ENCODE measurements at regions not wholly inside any gene's neighbourhood (a gene's known extent, or its start where the extent isn't known, plus 50 kb on each side); places are given as distances from the start of the nearest gene placed in this dataset.

DNA sequence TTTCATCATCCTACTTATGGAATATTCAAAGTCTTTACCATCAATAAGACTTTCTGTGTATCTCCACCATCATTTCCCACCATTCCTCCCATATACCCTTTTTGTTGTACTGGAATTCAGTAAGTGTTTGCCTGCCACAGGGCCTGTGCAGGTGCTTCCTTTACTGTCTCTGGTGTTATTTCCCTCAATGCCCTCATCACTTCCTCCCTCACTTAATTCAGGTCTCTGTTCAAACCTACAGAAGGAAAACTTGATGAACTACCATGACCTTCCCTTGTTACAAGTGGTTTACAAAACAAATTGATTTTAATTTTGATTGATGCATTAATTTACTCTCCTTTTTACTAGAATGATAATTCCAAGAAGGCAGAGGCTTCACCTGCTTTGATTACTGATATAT lies 159.5 kb upstream of the FAT4 start:
- no TSS peak for BruUV-seq (replicated peaks)
- FAIRE-seq (no peak), ATAC-seq (no peak), DNase-seq (ENCODE audit: extremely low read depth in 1 of 4, low spot score in 3 of 4) (no peak)
- Histone ChIP-seq H3K9me3 (replicated peaks; ENCODE audit: control insufficient read depth, insufficient read depth, low read depth, low read length) (no peaks in the 10 kb centered on the region), H3K36me3 (ENCODE audit: control insufficient read depth, insufficient read depth, low read length) (no peaks in the 10 kb centered on the region), H3K9ac (ENCODE audit: insufficient read depth in 1 of 2, low read depth in 2 of 2, low read length in 2 of 2) (no peak overlapping the region), H2AFZ (ENCODE audit: low read depth, low read length) (no peak overlapping the region), H4K20me1 (replicated peaks; ENCODE audit: control insufficient read depth, insufficient read depth, low read length) (no peaks in the 10 kb centered on the region), H3K9me1 (ENCODE audit: control insufficient read depth, insufficient read depth, low read length) (no peaks in the 10 kb centered on the region), H3K4me2 (ENCODE audit: insufficient read depth, low read length) (no peak overlapping the region), H3K79me2 (ENCODE audit: control insufficient read depth, insufficient read depth, low read length) (no peaks in the 10 kb centered on the region), H3K27ac (ENCODE audit: extremely low read depth, low read depth, low read length) (no peak overlapping the region), H3K4me3 (no peak overlapping the region), H3K4me1 (replicated peaks in 1 of 2; ENCODE audit: control insufficient read depth in 2 of 2, insufficient read depth in 2 of 2, low read length in 2 of 2) (no peaks in the 10 kb centered on the region), H3K27me3 (ENCODE audit: control insufficient read depth in 2 of 2, insufficient read depth in 2 of 2, low read length in 2 of 2) (no peaks in the 10 kb centered on the region)
- in situ Hi-C loops (cut with MboI) (no loop called here), intact Hi-C loops (cut with micrococcal nuclease) (no loop called here)
- CTCF ChIA-PET (ENCODE audit: low intra/inter-chr PET ratio), result no interaction called here
- no peak for TF ChIP-seq MED1 (CRISPR knock-in tag; IDR thresholded peaks at IDR 0.05; ENCODE audit: borderline replicate concordance)
- no peak for TF ChIP-seq RAD51 (IDR thresholded peaks at IDR 0.05; ENCODE audit: borderline replicate concordance, low read depth)
- TF ChIP-seq, protein P1, sequence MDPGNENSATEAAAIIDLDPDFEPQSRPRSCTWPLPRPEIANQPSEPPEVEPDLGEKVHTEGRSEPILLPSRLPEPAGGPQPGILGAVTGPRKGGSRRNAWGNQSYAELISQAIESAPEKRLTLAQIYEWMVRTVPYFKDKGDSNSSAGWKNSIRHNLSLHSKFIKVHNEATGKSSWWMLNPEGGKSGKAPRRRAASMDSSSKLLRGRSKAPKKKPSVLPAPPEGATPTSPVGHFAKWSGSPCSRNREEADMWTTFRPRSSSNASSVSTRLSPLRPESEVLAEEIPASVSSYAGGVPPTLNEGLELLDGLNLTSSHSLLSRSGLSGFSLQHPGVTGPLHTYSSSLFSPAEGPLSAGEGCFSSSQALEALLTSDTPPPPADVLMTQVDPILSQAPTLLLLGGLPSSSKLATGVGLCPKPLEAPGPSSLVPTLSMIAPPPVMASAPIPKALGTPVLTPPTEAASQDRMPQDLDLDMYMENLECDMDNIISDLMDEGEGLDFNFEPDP (CRISPR knock-in tag; IDR thresholded peaks at IDR 0.05), result no peak
- no peak for TF ChIP-seq SRF (CRISPR knock-in tag; IDR thresholded peaks at IDR 0.05)
- TF ChIP-seq ZFP30 (CRISPR knock-in tag; IDR thresholded peaks at IDR 0.05; ENCODE audit: borderline replicate concordance), result no peak
- no peak for TF ChIP-seq CBX2 (IDR thresholded peaks at IDR 0.05; ENCODE audit: insufficient read depth, low read length, poor library complexity, severe bottlenecking)
- TF ChIP-seq RB1 (IDR thresholded peaks at IDR 0.05; ENCODE audit: low read depth), result no peak
- TF ChIP-seq ZNF384 (IDR thresholded peaks at IDR 0.05; ENCODE audit: low read depth, low read length), result no peak
- TF ChIP-seq MEF2D (tag; conservative IDR thresholded peaks at IDR 0.05; ENCODE audit: low read depth), result no peak
- TF ChIP-seq ZNF239 (CRISPR knock-in tag; IDR thresholded peaks at IDR 0.05), result no peak
- no peak for TF ChIP-seq RFX7 (CRISPR knock-in tag; IDR thresholded peaks at IDR 0.05)
- no peak for TF ChIP-seq NCOA1 (IDR thresholded peaks at IDR 0.05; ENCODE audit: low read depth)
- no peak for TF ChIP-seq ZNF3 (CRISPR knock-in tag; IDR thresholded peaks at IDR 0.05)
- TF ChIP-seq HOXB6 (CRISPR knock-in tag; IDR thresholded peaks at IDR 0.05; ENCODE audit: borderline replicate concordance), result no peak
- TF ChIP-seq, protein P2, sequence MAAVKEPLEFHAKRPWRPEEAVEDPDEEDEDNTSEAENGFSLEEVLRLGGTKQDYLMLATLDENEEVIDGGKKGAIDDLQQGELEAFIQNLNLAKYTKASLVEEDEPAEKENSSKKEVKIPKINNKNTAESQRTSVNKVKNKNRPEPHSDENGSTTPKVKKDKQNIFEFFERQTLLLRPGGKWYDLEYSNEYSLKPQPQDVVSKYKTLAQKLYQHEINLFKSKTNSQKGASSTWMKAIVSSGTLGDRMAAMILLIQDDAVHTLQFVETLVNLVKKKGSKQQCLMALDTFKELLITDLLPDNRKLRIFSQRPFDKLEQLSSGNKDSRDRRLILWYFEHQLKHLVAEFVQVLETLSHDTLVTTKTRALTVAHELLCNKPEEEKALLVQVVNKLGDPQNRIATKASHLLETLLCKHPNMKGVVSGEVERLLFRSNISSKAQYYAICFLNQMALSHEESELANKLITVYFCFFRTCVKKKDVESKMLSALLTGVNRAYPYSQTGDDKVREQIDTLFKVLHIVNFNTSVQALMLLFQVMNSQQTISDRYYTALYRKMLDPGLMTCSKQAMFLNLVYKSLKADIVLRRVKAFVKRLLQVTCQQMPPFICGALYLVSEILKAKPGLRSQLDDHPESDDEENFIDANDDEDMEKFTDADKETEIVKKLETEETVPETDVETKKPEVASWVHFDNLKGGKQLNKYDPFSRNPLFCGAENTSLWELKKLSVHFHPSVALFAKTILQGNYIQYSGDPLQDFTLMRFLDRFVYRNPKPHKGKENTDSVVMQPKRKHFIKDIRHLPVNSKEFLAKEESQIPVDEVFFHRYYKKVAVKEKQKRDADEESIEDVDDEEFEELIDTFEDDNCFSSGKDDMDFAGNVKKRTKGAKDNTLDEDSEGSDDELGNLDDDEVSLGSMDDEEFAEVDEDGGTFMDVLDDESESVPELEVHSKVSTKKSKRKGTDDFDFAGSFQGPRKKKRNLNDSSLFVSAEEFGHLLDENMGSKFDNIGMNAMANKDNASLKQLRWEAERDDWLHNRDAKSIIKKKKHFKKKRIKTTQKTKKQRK (IDR thresholded peaks at IDR 0.05; ENCODE audit: borderline replicate concordance, low read depth, low read length), result no peak
- no peak for TF ChIP-seq MTA2 (IDR thresholded peaks at IDR 0.05; ENCODE audit: low read depth)
- TF ChIP-seq ZNF586 (CRISPR knock-in tag; conservative IDR thresholded peaks at IDR 0.05), result no peak
- TF ChIP-seq RBM15 (IDR thresholded peaks at IDR 0.05; ENCODE audit: insufficient read depth, low read length), result no peak
- TF ChIP-seq NFYB (IDR thresholded peaks at IDR 0.05; ENCODE audit: extremely low read depth, insufficient read length), result no peak
- POLR2A ChIA-PET, result no interaction called here
